Upper lobe of left lung (tissue), 6 donors: ENCODE measurements at regions not wholly inside any gene's neighbourhood (a gene's known extent, or its start where the extent isn't known, plus 50 kb on each side); places are given as distances from the start of the nearest gene placed in this dataset.

Source experiments
- ATAC-seq, 2 donors: fragments of 200-7000 bp; cut with Tn5 transposase; one replicate each; pipeline ENCODE4 v1.9.1; 2022; ENCODE audit warnings: mild to moderate bottlenecking in 2 of 2, moderate library complexity in 2 of 2; ENCODE audit not compliant: low FRiP score in 2 of 2
- DNase-seq, 2 donors: peaks; one replicate each; pipeline ENCODE4 v3.0.0-alpha.2; 2019 to 2020
- H3K27ac ChIP-seq, 4 donors: fragments of 200-600 bp; sonication (generic); one replicate each; pipeline ENCODE4 v1.5.1; 2016 to 2019
- H3K27me3 ChIP-seq, 4 donors: fragments of 200-600 bp; sonication (generic); one replicate each; pipeline ENCODE4 v1.5.1; 2017 to 2019
- H3K36me3 ChIP-seq, 4 donors: fragments of 200-600 bp; sonication (generic); one replicate each; pipeline ENCODE4 v1.5.1; 2016 to 2019
- H3K4me1 ChIP-seq, 4 donors: fragments of 200-600 bp; sonication (generic); one replicate each; pipeline ENCODE4 v1.5.1; 2018 to 2019
- H3K4me3 ChIP-seq, 4 donors: fragments of 200-600 bp; sonication (generic); one replicate each; pipeline ENCODE4 v1.5.1; 2017 to 2019; ENCODE audit warnings: mild to moderate bottlenecking in 2 of 4, moderate library complexity in 1 of 4
- H3K9me3 ChIP-seq, 4 donors: fragments of 200-600 bp; sonication (generic); one replicate each; pipeline ENCODE4 v1.5.1; 2018 to 2019
- CTCF ChIP-seq, 6 experiments: fragments of 450-650 bp in 4 of 6; fragments of 200-600 bp in 2 of 6; sonication (generic) in 2 of 6; IDR thresholded peaks; one replicate each; pipeline ENCODE4 v1.5.1; 2016 to 2019; ENCODE audit warnings: antibody characterized with exemption in 6 of 6
- EP300 ChIP-seq, 4 donors: sonication (generic); formaldehyde crosslinking; IDR thresholded peaks; one replicate each; pipeline ENCODE4 v1.5.1; 2017; ENCODE audit warnings: antibody characterized with exemption in 4 of 4, control low read depth in 2 of 4
- POLR2A ChIP-seq, 4 donors: fragments of 450-650 bp; IDR thresholded peaks; one replicate each; pipeline ENCODE4 v1.5.1; 2016 to 2017; ENCODE audit warnings: antibody characterized with exemption in 4 of 4, mild to moderate bottlenecking in 2 of 4
- POLR2AphosphoS5 ChIP-seq, 2 donors: sonication (generic); formaldehyde crosslinking; IDR thresholded peaks; one replicate each; pipeline ENCODE4 v1.5.1; 2017; ENCODE audit warnings: antibody characterized with exemption in 2 of 2
- WGBS, 2 donors: methylation state at CpG; one replicate each; pipeline ENCODE4 v1.1.5; 2017 to 2018; 5-methylcytosine and 5-hydroxymethylcytosine counted together
- donor health status: DM: no; HTN: no; CAD: no; lungs with moderate emphysema.
- donor health status: DM: no; HTN: yes; CAD: no; lungs with severe emphysema.

- H3K27ac ChIP-seq, result no peak overlapping the region
- TF ChIP-seq POLR2AphosphoS5 (IDR thresholded peaks at IDR 0.05) (no peak), CTCF (IDR thresholded peaks at IDR 0.05) (no peak), POLR2A (IDR thresholded peaks at IDR 0.05) (no peak), EP300 (IDR thresholded peaks at IDR 0.05) (no peak)
- 77% methylated on average over 2 of the region's 2 CpGs for WGBS, 2 donors
- H3K27me3 ChIP-seq, result no peaks in the 10 kb centered on the region
- ATAC-seq (no peak), DNase-seq (no peak)
- no peaks in the 10 kb centered on the region for H3K4me1 ChIP-seq
- H3K4me3 ChIP-seq, result no peak overlapping the region
- no peaks in the 10 kb centered on the region for H3K36me3 ChIP-seq
- no peaks in the 10 kb centered on the region for H3K9me3 ChIP-seq
Measured at GRCh38 chr6:151176911-151177770, 62.6 kb upstream of the AKAP12 start.

- no peaks in the 10 kb centered on the region for H3K9me3 ChIP-seq
- H3K27me3 ChIP-seq, result no peaks in the 10 kb centered on the region
- H3K27ac ChIP-seq, result no peak overlapping the region
- ATAC-seq, result no peak
- no peaks in the 10 kb centered on the region for H3K4me1 ChIP-seq
- H3K4me3 ChIP-seq, result no peak overlapping the region
- DNase-seq, result no peak
- no peaks in the 10 kb centered on the region for H3K36me3 ChIP-seq
- WGBS, 2 donors, result 95% methylated on average over 3 of the region's 3 CpGs
- no peak for TF ChIP-seq EP300 (IDR thresholded peaks at IDR 0.05)
- TF ChIP-seq POLR2A (IDR thresholded peaks at IDR 0.05), result no peak
- TF ChIP-seq POLR2AphosphoS5 (IDR thresholded peaks at IDR 0.05), result no peak
- no peak for TF ChIP-seq CTCF (IDR thresholded peaks at IDR 0.05)
Measured at GRCh38 chr6:151178373-151178772, 61.4 kb upstream of the AKAP12 start.

GRCh38 chr6:151179321-151179720 lies 60.4 kb upstream of the AKAP12 start:
- Histone ChIP-seq H3K27me3 (no peaks in the 10 kb centered on the region), H3K36me3 (no peaks in the 10 kb centered on the region), H3K9me3 (no peaks in the 10 kb centered on the region), H3K4me1 (no peaks in the 10 kb centered on the region), H3K4me3 (no peak overlapping the region), H3K27ac (no peak overlapping the region)
- ATAC-seq (peak in 1 of 2 donors; percentile 78), DNase-seq (no peak)
- 89 to 94% methylated on average over 2 of the region's 2 CpGs for WGBS, 2 donors
- TF ChIP-seq EP300 (IDR thresholded peaks at IDR 0.05) (no peak), POLR2A (IDR thresholded peaks at IDR 0.05) (no peak), CTCF (IDR thresholded peaks at IDR 0.05) (no peak), POLR2AphosphoS5 (IDR thresholded peaks at IDR 0.05) (no peak)

GRCh38 chr6:151180330-151181048 lies 59.3 kb upstream of the AKAP12 start:
- Histone ChIP-seq H3K4me3 (no peak overlapping the region), H3K27ac (no peak overlapping the region), H3K4me1 (no peaks in the 10 kb centered on the region), H3K27me3 (no peaks in the 10 kb centered on the region), H3K36me3 (no peaks in the 10 kb centered on the region), H3K9me3 (no peaks in the 10 kb centered on the region)
- ATAC-seq (no peak), DNase-seq (no peak)
- TF ChIP-seq CTCF (IDR thresholded peaks at IDR 0.05), result no peak
- TF ChIP-seq POLR2A (IDR thresholded peaks at IDR 0.05), result no peak
- TF ChIP-seq EP300 (IDR thresholded peaks at IDR 0.05), result no peak
- no peak for TF ChIP-seq POLR2AphosphoS5 (IDR thresholded peaks at IDR 0.05)
- 88 to 89% methylated on average over 9 of the region's 9 CpGs for WGBS, 2 donors
